ENCODE measurements at regions not wholly inside any gene's neighbourhood (a gene's known extent, or its start where the extent isn't known, plus 50 kb on each side); places are given as distances from the start of the nearest gene placed in this dataset.

- no peaks in the 10 kb centered on the region for H3K4me1 ChIP-seq (ENCODE audit: control insufficient read depth, insufficient read depth, low read length)
- H3K79me2 ChIP-seq (ENCODE audit: control insufficient read depth, insufficient read depth, low read length) = no peaks in the 10 kb centered on the region
- H3K36me3 ChIP-seq (ENCODE audit: control insufficient read depth in 2 of 2, insufficient read depth in 2 of 2, low read length in 1 of 2) = no peaks in the 10 kb centered on the region
- H3K4me2 ChIP-seq (ENCODE audit: control insufficient read depth, insufficient read depth) = no peak overlapping the region
- CTCF ChIA-PET = no interaction called here
- no peak overlapping the region for H2AFZ ChIP-seq (ENCODE audit: control insufficient read depth, low read depth, low read length)
- in situ Hi-C loops (cut with MboI) = no loop called here
- no peaks in the 10 kb centered on the region for H3K27me3 ChIP-seq (replicated peaks in 1 of 2; ENCODE audit: control insufficient read depth in 2 of 2, insufficient read depth in 2 of 2, low read length in 1 of 2)
- no peak overlapping the region for H3K4me3 ChIP-seq
- WGBS (ENCODE audit: insufficient coverage, insufficient replicate concordance, low lambda C conversion rate, missing lambda C conversion rate) = 26% methylated on average over 5 of the region's 5 CpGs
- POLR2A ChIA-PET = no interaction called here
- TF ChIP-seq IKZF1 (conservative IDR thresholded peaks at IDR 0.05) (no peak), ZNF207 (IDR thresholded peaks at IDR 0.05; ENCODE audit: borderline replicate concordance) (no peak), KDM1A (IDR thresholded peaks at IDR 0.05; ENCODE audit: borderline replicate concordance) (no peak)
- RAD21 ChIA-PET (ENCODE audit: unreplicated experiment) = no interaction called here
- SMC1A ChIA-PET (ENCODE audit: uncharacterized antibody, unreplicated experiment) = no interaction called here
- H3K27ac ChIP-seq (ENCODE audit: control insufficient read depth, insufficient read depth) = no peak overlapping the region
- intact Hi-C loops (cut with micrococcal nuclease; ENCODE audit: unreplicated experiment) = no loop called here
- ATAC-seq = no peak
- no peaks in the 10 kb centered on the region for H4K20me1 ChIP-seq (ENCODE audit: control insufficient read depth, insufficient read depth)
- no TSS peak for BruUV-seq (replicated peaks)
- H3K9ac ChIP-seq (ENCODE audit: control insufficient read depth, insufficient read depth, low read length) = no peak overlapping the region
- H3K9me3 ChIP-seq (replicated peaks; ENCODE audit: control insufficient read depth, insufficient read depth, low read length) = no peaks in the 10 kb centered on the region
- DNase-seq (ENCODE audit: low read depth, low spot score) = no peak
- no peak for FAIRE-seq
These were observed 539.2 kb upstream of the OLFM3 start for GRCh38 chr1:102535829-102536505.

GRCh38 chr1:102531036-102531435 is 534.3 kb upstream of the OLFM3 start:
- SMC1A ChIA-PET (ENCODE audit: uncharacterized antibody, unreplicated experiment) = no interaction called here
- WGBS (ENCODE audit: insufficient coverage, insufficient replicate concordance, low lambda C conversion rate, missing lambda C conversion rate) = 12% methylated on average over 4 of the region's 4 CpGs
- no peak overlapping the region for H3K27ac ChIP-seq (ENCODE audit: control insufficient read depth, insufficient read depth)
- H3K36me3 ChIP-seq (ENCODE audit: control insufficient read depth in 2 of 2, insufficient read depth in 2 of 2, low read length in 1 of 2) = no peaks in the 10 kb centered on the region
- POLR2A ChIA-PET = no interaction called here
- BruUV-seq (replicated peaks) = no TSS peak
- in situ Hi-C loops (cut with MboI) (no loop called here), intact Hi-C loops (cut with micrococcal nuclease; ENCODE audit: unreplicated experiment) (no loop called here)
- DNase-seq (ENCODE audit: low read depth, low spot score) (no peak), ATAC-seq (no peak), FAIRE-seq (no peak)
- H3K4me1 ChIP-seq (ENCODE audit: control insufficient read depth, insufficient read depth, low read length) = no peaks in the 10 kb centered on the region
- no peak overlapping the region for H3K4me3 ChIP-seq
- RAD21 ChIA-PET (ENCODE audit: unreplicated experiment) = no interaction called here
- CTCF ChIA-PET = no interaction called here
- no peaks in the 10 kb centered on the region for H3K79me2 ChIP-seq (ENCODE audit: control insufficient read depth, insufficient read depth, low read length)
- no peak overlapping the region for H3K9ac ChIP-seq (ENCODE audit: control insufficient read depth, insufficient read depth, low read length)
- no peak overlapping the region for H3K4me2 ChIP-seq (ENCODE audit: control insufficient read depth, insufficient read depth)
- no peak overlapping the region for H2AFZ ChIP-seq (ENCODE audit: control insufficient read depth, low read depth, low read length)
- no peaks in the 10 kb centered on the region for H3K9me3 ChIP-seq (replicated peaks; ENCODE audit: control insufficient read depth, insufficient read depth, low read length)
- H3K27me3 ChIP-seq (replicated peaks in 1 of 2; ENCODE audit: control insufficient read depth in 2 of 2, insufficient read depth in 2 of 2, low read length in 1 of 2) = no peaks in the 10 kb centered on the region
- H4K20me1 ChIP-seq (ENCODE audit: control insufficient read depth, insufficient read depth) = no peaks in the 10 kb centered on the region
- no peak for TF ChIP-seq NR2C1 (IDR thresholded peaks at IDR 0.05)
- TF ChIP-seq ZSCAN29 (IDR thresholded peaks at IDR 0.05) = no peak
- no peak for TF ChIP-seq MEF2B (IDR thresholded peaks at IDR 0.05; ENCODE audit: partially characterized antibody, poor library complexity, severe bottlenecking)
- TF ChIP-seq BRCA1 (IDR thresholded peaks at IDR 0.05; ENCODE audit: low read depth, low read length) = no peak
- TF ChIP-seq BACH1 (IDR thresholded peaks at IDR 0.05; ENCODE audit: borderline replicate concordance) = no peak
- TF ChIP-seq RUNX3 (IDR thresholded peaks at IDR 0.05; ENCODE audit: low read length) = no peak
- TF ChIP-seq ZBED1 (IDR thresholded peaks at IDR 0.05; ENCODE audit: borderline replicate concordance) = no peak
- TF ChIP-seq ATF3 (IDR thresholded peaks at IDR 0.05; ENCODE audit: borderline replicate concordance, extremely low read depth, low read depth, low read length) = no peak
- no peak for TF ChIP-seq RB1 (IDR thresholded peaks at IDR 0.05; ENCODE audit: borderline replicate concordance)
- TF ChIP-seq CUX1 (IDR thresholded peaks at IDR 0.05; ENCODE audit: insufficient replicate concordance, low read depth, low read length) = no peak
- no peak for TF ChIP-seq POLR2A (IDR thresholded peaks at IDR 0.05; ENCODE audit: low read depth, low read length)
- TF ChIP-seq CREB1 (IDR thresholded peaks at IDR 0.05; ENCODE audit: low read depth) = no peak
